ENCODE measurements at regions not wholly inside any gene's neighbourhood (a gene's known extent, or its start where the extent isn't known, plus 50 kb on each side); places are given as distances from the start of the nearest gene placed in this dataset.
"Not testable (repeated sequence)": the region's sequence is repeated elsewhere in the genome, so short reads cannot be mapped to it uniquely, and the experiment has no call there.

GRCh38 chr2:52343706-52344266 is 1311.9 kb upstream of the NRXN1 start:
- DNase-seq, result no peak

GRCh38 chr2:52343010-52343409 is 1311.1 kb upstream of the NRXN1 start:
- no peak for DNase-seq

GRCh38 chr2:52342458-52342857 is 1310.5 kb upstream of the NRXN1 start:
- DNase-seq, result no peak

- no peak for DNase-seq
Measured at GRCh38 chr2:52341732-52342131, 1309.8 kb upstream of the NRXN1 start.

GRCh38 chr2:52340171-52340570 is 1308.2 kb upstream of the NRXN1 start:
- DNase-seq, result no peak

GRCh38 chr2:52337786-52338185 is 1305.9 kb upstream of the NRXN1 start:
- not testable (repeated sequence) for DNase-seq

GRCh38 chr2:52336951-52337350 is 1305.0 kb upstream of the NRXN1 start:
- DNase-seq, result no peak

- no peak for DNase-seq
Measured at GRCh38 chr2:52335727-52336126, 1303.8 kb upstream of the NRXN1 start.

- no peak for DNase-seq
Measured at GRCh38 chr2:52334185-52334584, 1302.3 kb upstream of the NRXN1 start.

- no peak for DNase-seq
Measured at GRCh38 chr2:52327641-52328040, 1295.7 kb upstream of the NRXN1 start.

- no peak for DNase-seq
Measured at GRCh38 chr2:52314231-52314630, 1282.3 kb upstream of the NRXN1 start.

GRCh38 chr2:52312486-52312885 is 1280.6 kb upstream of the NRXN1 start:
- DNase-seq, result no peak

- no peak for DNase-seq
Measured at GRCh38 chr2:52311862-52312261, 1279.9 kb upstream of the NRXN1 start.

GRCh38 chr2:52308156-52308555 is 1276.2 kb upstream of the NRXN1 start:
- DNase-seq, result no peak

GRCh38 chr2:52294628-52295027 is 1262.7 kb upstream of the NRXN1 start:
- DNase-seq, result no peak

GRCh38 chr2:52292801-52293200 is 1260.9 kb upstream of the NRXN1 start:
- DNase-seq, result no peak

GRCh38 chr2:52289741-52290140 is 1257.8 kb upstream of the NRXN1 start:
- no peak for DNase-seq

GRCh38 chr2:52288596-52288995 is 1256.7 kb upstream of the NRXN1 start:
- no peak for DNase-seq

GRCh38 chr2:52269696-52270485 is 1238.0 kb upstream of the NRXN1 start:
- no peak for DNase-seq

- no peak for DNase-seq
Measured at GRCh38 chr2:52264911-52265310, 1233.0 kb upstream of the NRXN1 start.

GRCh38 chr2:52264488-52264887 is 1232.6 kb upstream of the NRXN1 start:
- no peak for DNase-seq

GRCh38 chr2:52260904-52261303 is 1229.0 kb upstream of the NRXN1 start:
- DNase-seq, result no peak

- DNase-seq, result not testable (repeated sequence)
Measured at GRCh38 chr2:52258967-52259366, 1227.0 kb upstream of the NRXN1 start.

GRCh38 chr2:52258038-52258437 is 1226.1 kb upstream of the NRXN1 start:
- no peak for DNase-seq
